GM12878 (cell line): ENCODE measurements at regions not wholly inside any gene's neighbourhood (a gene's known extent, or its start where the extent isn't known, plus 50 kb on each side); places are given as distances from the start of the nearest gene placed in this dataset.
A peak's percentile ranks its signal among the peaks of the same experiment; 100 is the strongest.

Source experiments
- BRCA1 ChIP-seq: IDR thresholded peaks from 2 replicates; pipeline ENCODE4 v1.6.1; 2011; ENCODE audit warnings: low read depth, low read length, improper control_type of control experiment
- CHD2 ChIP-seq: IDR thresholded peaks from 2 replicates; pipeline ENCODE4 v1.6.1; 2011; ENCODE audit warnings: low read depth, low read length, improper control_type of control experiment, borderline replicate concordance
- DPF2 ChIP-seq: fragments of 450-650 bp; IDR thresholded peaks from 2 replicates; pipeline ENCODE4 v1.6.1; 2017; ENCODE audit warnings: mild to moderate bottlenecking
- ETV6 ChIP-seq, 2 experiments: fragments of 450-650 bp in 1 of 2; IDR thresholded peaks in 1 of 2; conservative IDR thresholded peaks in 1 of 2; 2 replicates each; pipeline ENCODE4 v1.6.1; 2014; ENCODE audit warnings: antibody characterized with exemption in 1 of 2, borderline replicate concordance in 1 of 2, low read depth in 1 of 2, mild to moderate bottlenecking in 1 of 2, moderate library complexity in 1 of 2
- IKZF1 ChIP-seq: fragments of 450-650 bp; conservative IDR thresholded peaks from 2 replicates; pipeline ENCODE4 v1.6.1; 2017; ENCODE audit warnings: antibody characterized with exemption, mild to moderate bottlenecking
- IKZF2 ChIP-seq, 2 experiments: fragments of 450-650 bp; IDR thresholded peaks; 2 replicates each; pipeline ENCODE4 v1.6.1; 2017; ENCODE audit warnings: mild to moderate bottlenecking in 2 of 2, moderate library complexity in 2 of 2
- KDM1A ChIP-seq: fragments of 200-600 bp; sonication (generic); IDR thresholded peaks from 2 replicates; pipeline ENCODE4 v1.6.1; 2016; ENCODE audit warnings: borderline replicate concordance
- MYB ChIP-seq: fragments of 150-350 bp; IDR thresholded peaks from 2 replicates; pipeline ENCODE4 v1.6.1; 2014; ENCODE audit warnings: mild to moderate bottlenecking, low read depth, low read length, borderline replicate concordance
- MYC ChIP-seq: IDR thresholded peaks from 2 replicates; pipeline ENCODE4 v1.6.1; 2011; ENCODE audit warnings: mild to moderate bottlenecking, low read length, moderate library complexity, inconsistent platforms; ENCODE audit not compliant: insufficient read depth, insufficient replicate concordance, insufficient read length, severe bottlenecking
- NFXL1 ChIP-seq: fragments of 450-650 bp; IDR thresholded peaks from 2 replicates; pipeline ENCODE4 v1.6.1; 2017; ENCODE audit warnings: antibody characterized with exemption, mild to moderate bottlenecking, borderline replicate concordance
- NFYB ChIP-seq: IDR thresholded peaks from 2 replicates; pipeline ENCODE4 v1.6.1; 2011; ENCODE audit warnings: low read depth, mild to moderate bottlenecking, low read length, improper control_type of control experiment, moderate library complexity; ENCODE audit not compliant: insufficient read depth
- NR2F1 ChIP-seq: fragments of 450-650 bp; conservative IDR thresholded peaks from 2 replicates; pipeline ENCODE4 v1.6.1; 2017; ENCODE audit warnings: mild to moderate bottlenecking
- NRF1 ChIP-seq: conservative IDR thresholded peaks from 2 replicates; pipeline ENCODE4 v1.6.1; 2011; ENCODE audit warnings: mild to moderate bottlenecking, low read depth, low read length, improper control_type of control experiment
- RAD21 ChIP-seq: IDR thresholded peaks from 2 replicates; pipeline ENCODE4 v1.6.1; 2011; ENCODE audit warnings: mild to moderate bottlenecking, low read depth, low read length, moderate library complexity; ENCODE audit not compliant: insufficient read depth
- RAD51 ChIP-seq: fragments of 450-650 bp; IDR thresholded peaks from 2 replicates; pipeline ENCODE4 v1.6.1; 2016; ENCODE audit warnings: moderate library complexity, mild to moderate bottlenecking, inconsistent platforms
- RBBP5 ChIP-seq: fragments of 200-600 bp; sonication (generic); conservative IDR thresholded peaks from 2 replicates; pipeline ENCODE4 v1.6.1; 2016
- REST ChIP-seq: IDR thresholded peaks from 2 replicates; pipeline ENCODE4 v1.6.1; 2012; ENCODE audit warnings: mild to moderate bottlenecking, low read depth, low read length
- RUNX3 ChIP-seq: IDR thresholded peaks from 2 replicates; pipeline ENCODE4 v1.6.1; 2012; ENCODE audit warnings: low read length, inconsistent platforms
- SPI1 ChIP-seq: IDR thresholded peaks from 2 replicates; pipeline ENCODE4 v1.6.1; 2011; ENCODE audit warnings: low read depth, mild to moderate bottlenecking, low read length, moderate library complexity, borderline replicate concordance; ENCODE audit not compliant: insufficient read depth
- SREBF1 ChIP-seq: IDR thresholded peaks from 2 replicates; pipeline ENCODE4 v1.6.1; 2012; ENCODE audit warnings: mild to moderate bottlenecking, low read length
- TBL1XR1 ChIP-seq: IDR thresholded peaks from 2 replicates; pipeline ENCODE4 v1.6.1; 2012; ENCODE audit warnings: low read depth, low read length, improper control_type of control experiment
- USF2 ChIP-seq: IDR thresholded peaks from 2 replicates; pipeline ENCODE4 v1.6.1; 2011; ENCODE audit warnings: low read depth, low read length, improper control_type of control experiment, borderline replicate concordance
- ZNF217 ChIP-seq: fragments of 450-650 bp; IDR thresholded peaks from 2 replicates; pipeline ENCODE4 v1.6.1; 2017; ENCODE audit warnings: antibody characterized with exemption, mild to moderate bottlenecking
- TF ChIP-seq, protein P1 (sequence below): fragments of 450-650 bp; IDR thresholded peaks from 2 replicates; pipeline ENCODE4 v1.6.1; 2017; ENCODE audit warnings: mild to moderate bottlenecking, moderate library complexity

DNA sequence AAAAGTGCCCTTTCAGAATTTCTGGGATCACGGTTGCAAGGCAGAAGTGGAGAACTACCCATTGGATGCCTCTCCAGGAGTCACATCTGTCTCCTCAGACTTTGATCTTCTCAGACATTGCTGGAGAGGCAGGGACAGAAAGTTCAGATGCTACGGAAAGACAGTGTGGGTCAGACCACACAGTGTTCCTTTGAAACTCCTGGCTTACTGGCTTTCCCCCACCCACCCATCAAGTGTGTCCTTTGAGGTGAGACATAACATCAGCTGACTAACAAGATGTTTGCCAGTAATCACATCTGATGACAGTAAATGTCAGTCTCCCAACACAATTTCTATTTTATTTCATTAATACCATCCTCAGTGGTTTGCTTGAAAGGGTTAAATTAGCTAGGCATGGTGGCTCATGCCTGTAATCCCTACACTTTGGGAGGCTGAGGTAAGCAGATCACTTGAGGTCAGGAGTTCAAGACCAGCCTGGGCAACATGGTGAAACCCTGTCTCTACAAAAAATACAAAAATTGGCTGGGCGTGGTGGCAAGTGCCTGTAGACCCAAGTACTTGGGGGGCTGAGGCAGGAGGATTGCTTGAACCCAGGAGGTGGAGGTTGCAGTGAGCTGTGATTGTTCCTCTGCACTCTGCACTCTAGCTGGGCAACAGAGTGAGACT is 67.2 kb upstream of the SNX9 start (continued):
- TF ChIP-seq ETV6 (conservative IDR thresholded peaks at IDR 0.05 in 1 of 2, IDR thresholded peaks at IDR 0.05 in 1 of 2; ENCODE audit: borderline replicate concordance in 1 of 2, low read depth in 1 of 2) (no peak), KDM1A (no peak), RBBP5 (no peak), RAD51 (peak; percentile 19; the same call in 1 of the 2 replicates), IKZF2 (IDR thresholded peaks at IDR 0.05) (peak; percentile 39 to 79; a peak in 3 of 4 replicates), MYB (no peak), NFXL1 (no peak), NR2F1 (0 out of 2 replicates have a peak, but pooled peaks have one; percentile 33), DPF2 (no peak), SPI1 (no peak), ZNF217 (no peak), RAD21 (no peak), NFYB (no peak), USF2 (no peak), REST (no peak), BRCA1 (no peak), RUNX3 (0 out of 2 replicates have a peak, but pooled peaks have one; percentile 6), TBL1XR1 (no peak), SREBF1 (no peak), NRF1 (no peak), IKZF1 (peak; percentile 70; the same call in 1 of the 2 replicates), CHD2 (no peak), MYC (no peak)
- TF ChIP-seq, protein P1, sequence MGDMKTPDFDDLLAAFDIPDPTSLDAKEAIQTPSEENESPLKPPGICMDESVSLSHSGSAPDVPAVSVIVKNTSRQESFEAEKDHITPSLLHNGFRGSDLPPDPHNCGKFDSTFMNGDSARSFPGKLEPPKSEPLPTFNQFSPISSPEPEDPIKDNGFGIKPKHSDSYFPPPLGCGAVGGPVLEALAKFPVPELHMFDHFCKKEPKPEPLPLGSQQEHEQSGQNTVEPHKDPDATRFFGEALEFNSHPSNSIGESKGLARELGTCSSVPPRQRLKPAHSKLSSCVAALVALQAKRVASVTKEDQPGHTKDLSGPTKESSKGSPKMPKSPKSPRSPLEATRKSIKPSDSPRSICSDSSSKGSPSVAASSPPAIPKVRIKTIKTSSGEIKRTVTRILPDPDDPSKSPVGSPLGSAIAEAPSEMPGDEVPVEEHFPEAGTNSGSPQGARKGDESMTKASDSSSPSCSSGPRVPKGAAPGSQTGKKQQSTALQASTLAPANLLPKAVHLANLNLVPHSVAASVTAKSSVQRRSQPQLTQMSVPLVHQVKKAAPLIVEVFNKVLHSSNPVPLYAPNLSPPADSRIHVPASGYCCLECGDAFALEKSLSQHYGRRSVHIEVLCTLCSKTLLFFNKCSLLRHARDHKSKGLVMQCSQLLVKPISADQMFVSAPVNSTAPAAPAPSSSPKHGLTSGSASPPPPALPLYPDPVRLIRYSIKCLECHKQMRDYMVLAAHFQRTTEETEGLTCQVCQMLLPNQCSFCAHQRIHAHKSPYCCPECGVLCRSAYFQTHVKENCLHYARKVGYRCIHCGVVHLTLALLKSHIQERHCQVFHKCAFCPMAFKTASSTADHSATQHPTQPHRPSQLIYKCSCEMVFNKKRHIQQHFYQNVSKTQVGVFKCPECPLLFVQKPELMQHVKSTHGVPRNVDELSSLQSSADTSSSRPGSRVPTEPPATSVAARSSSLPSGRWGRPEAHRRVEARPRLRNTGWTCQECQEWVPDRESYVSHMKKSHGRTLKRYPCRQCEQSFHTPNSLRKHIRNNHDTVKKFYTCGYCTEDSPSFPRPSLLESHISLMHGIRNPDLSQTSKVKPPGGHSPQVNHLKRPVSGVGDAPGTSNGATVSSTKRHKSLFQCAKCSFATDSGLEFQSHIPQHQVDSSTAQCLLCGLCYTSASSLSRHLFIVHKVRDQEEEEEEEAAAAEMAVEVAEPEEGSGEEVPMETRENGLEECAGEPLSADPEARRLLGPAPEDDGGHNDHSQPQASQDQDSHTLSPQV = no peak
